ENCODE measurements at regions not wholly inside any gene's neighbourhood (a gene's known extent, or its start where the extent isn't known, plus 50 kb on each side); places are given as distances from the start of the nearest gene placed in this dataset.
"Not testable (repeated sequence)": the region's sequence is repeated elsewhere in the genome, so short reads cannot be mapped to it uniquely, and the experiment has no call there.

- DNase-seq, result no peak
These were observed 177.4 kb downstream of the SQOR start for GRCh38 chr15:45812200-45812599.

DNA sequence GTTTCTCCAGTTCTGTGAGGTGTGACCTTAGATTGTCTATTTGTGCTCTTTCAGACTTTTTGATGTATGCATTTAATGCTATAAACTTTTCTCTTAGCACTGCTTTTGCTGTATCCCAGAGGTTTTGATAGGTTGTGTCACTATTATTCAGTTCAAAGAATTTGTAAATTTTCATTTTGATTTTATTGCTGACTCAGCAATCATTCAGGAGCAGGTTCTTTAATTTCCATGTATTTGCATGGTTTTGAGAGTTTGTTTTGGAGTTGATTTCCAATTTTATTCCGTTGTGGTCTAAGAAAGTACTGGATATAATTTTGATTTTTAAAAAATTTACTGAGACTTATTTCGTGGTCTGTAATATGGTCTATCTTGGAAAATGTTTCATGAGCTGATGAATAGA, 182.7 kb downstream of the SQOR start:
- not testable (repeated sequence) for DNase-seq

GRCh38 chr15:45821390-45821789, 186.6 kb downstream of the SQOR start:
- DNase-seq, result no peak

DNA sequence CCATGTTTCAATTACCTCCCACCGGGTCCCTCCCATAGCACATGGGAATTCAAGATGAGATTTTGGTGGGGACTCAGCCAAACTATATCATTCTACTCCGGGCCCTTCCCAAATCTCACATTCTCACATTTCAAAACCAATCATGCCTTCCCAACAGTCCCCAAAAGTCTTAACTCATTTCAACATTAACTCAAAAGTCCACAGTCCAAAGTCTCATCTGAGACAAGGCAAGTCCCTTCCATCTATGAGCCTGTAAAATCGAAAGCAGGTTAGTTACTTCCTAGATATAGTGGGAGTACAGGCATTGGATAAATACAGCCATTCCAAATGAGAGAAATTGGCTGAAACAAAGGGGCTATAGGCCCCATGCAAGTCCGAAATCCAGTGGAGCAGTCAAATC, 188.1 kb downstream of the SQOR start:
- not testable (repeated sequence) for DNase-seq

- no peak for DNase-seq
These were observed 192.4 kb downstream of the SQOR start for GRCh38 chr15:45827275-45827674.

GRCh38 chr15:45827766-45828165, 192.9 kb downstream of the SQOR start:
- DNase-seq, result no peak

DNA sequence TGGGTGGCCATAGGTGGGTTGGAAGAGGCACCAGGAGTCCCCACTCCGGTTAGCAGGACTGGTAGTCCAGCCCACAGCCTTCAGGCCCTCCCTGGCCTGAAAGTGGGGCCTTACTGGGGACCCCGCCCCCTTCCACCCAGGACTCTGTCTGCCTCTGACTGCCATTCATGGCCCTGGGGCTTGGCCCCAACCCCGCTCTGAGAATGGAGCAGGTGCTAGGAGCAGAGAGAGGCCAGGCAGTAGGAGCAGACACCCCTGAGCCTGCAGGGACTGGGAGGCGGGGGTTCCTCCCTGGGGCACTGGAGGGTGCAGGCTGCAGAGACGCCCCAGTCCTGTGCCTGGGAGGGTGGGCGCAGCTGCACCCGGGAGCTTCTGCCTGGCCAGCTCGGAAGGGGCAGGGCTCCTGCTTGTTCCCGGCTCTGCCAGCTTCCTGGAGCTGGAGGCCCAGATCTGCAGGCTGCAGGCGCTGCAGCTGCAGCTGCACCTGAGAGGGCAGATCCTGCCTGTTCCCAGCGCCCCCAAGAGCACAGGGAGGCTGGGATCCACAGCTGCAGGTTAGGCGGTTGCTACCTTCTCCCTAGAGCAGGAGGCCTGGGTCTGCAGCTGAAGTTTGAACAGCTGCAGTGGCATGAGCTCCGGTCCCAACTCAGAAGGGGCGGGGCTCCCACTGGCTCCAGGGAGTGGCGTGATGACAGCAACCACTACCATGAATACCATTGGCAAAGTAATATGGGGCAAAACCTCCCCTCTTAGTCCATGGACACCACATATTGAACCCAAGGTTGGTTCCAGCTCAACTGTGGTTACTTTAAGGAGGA, 194.7 kb downstream of the SQOR start:
- no peak for DNase-seq

DNA sequence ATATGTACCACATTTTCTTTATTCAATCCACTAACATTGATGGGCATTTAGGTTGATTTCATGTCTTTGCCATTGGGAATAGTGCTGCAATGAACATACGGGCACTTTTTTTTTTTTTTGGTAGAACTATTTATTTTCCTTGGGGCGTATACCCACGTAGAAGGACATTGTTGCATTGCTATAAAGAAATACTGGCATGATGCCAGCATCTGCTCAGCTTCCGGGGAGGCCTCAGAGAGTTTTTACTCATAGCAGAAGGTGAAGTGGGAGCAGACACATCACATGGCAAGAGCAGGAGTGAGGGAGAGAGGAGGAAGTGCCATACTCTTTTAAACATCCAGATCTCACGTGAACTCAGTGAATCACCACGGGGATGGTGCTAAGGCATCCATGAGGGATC, 197.0 kb downstream of the SQOR start:
- no peak for DNase-seq

- no peak for DNase-seq
These were observed 199.8 kb downstream of the SQOR start for GRCh38 chr15:45834622-45835021.

DNA sequence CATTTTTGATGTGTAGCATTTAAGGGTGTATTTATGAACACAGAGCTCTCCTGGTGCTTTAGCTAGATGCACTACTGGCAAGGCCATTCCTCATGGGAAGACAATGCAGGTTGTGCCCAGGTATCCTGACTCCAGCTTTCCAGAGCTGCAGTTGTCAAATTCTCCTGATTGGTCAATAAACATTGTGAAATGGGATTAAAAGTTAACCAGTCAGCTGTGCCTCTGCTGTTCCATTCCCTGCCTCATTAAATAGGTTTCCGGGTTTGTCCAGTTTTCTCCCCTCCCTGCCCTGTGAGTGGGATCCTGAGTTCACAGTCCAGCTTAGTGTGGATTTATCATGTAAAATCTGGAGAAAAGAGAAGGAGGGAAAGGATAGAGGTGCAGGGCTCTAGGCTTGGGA, 207.3 kb downstream of the SQOR start:
- DNase-seq, result no peak

GRCh38 chr15:45847645-45848044, 212.8 kb downstream of the SQOR start:
- no peak for DNase-seq

GRCh38 chr15:45849136-45849535, 214.3 kb downstream of the SQOR start:
- DNase-seq, result no peak

GRCh38 chr15:45854455-45855202, 219.8 kb downstream of the SQOR start:
- DNase-seq, result no peak

DNA sequence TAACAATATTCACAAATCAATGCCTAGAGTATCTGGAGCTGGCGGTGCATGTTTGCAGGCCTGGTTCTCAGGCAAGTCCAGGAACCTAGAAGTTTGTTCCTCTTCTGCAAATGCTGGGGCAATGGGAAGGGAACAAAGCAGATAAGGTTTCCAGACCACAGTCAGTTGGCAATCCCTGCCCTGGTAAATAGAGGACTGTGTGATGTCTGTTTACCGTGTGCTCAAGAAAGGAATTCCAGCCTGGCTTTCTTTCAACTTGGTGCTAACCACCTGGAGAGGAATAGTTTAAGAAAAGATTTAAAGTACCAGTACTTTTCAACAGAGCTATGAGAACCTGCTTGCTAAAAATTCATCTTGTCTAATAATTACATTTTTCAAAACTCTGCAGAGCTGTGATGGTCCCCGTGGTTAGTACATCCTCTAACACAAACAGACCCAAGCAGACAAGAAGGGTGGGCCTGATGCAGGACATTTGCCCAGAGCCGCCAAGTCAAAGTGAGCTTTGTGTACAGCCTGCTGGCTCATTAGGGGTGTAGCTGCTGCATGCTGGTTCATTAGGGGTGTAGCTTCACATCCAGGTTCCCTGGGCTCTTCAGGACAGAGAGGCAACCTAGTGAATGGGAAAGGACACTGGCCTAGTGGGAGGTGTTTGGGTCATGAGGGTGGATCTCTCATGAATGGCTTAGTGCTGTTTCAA, 220.5 kb downstream of the SQOR start:
- no peak for DNase-seq

- no peak for DNase-seq
These were observed 221.2 kb downstream of the SQOR start for GRCh38 chr15:45855907-45856579.

- no peak for DNase-seq
These were observed 222.5 kb downstream of the SQOR start for GRCh38 chr15:45857291-45857690.

DNA sequence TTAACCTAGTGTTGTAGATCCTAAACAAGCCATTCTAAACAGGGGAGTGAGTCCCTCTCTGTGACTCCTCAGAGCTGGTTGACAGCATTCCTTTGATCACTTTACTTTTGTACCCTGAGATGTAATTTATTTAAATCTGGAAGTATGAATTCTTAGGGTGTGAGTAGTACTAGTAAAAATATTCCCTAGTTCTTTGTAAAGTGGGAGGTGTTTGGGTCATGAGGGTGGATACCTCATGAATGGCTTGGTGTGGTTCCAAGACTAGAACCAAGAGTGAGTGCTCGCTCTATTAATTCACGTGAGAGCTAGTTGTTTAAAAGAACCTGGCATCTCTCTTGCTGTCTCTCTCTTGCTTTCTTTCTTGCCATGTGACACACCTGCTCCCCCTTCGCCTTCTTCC, 223.7 kb downstream of the SQOR start:
- DNase-seq, result no peak

DNA sequence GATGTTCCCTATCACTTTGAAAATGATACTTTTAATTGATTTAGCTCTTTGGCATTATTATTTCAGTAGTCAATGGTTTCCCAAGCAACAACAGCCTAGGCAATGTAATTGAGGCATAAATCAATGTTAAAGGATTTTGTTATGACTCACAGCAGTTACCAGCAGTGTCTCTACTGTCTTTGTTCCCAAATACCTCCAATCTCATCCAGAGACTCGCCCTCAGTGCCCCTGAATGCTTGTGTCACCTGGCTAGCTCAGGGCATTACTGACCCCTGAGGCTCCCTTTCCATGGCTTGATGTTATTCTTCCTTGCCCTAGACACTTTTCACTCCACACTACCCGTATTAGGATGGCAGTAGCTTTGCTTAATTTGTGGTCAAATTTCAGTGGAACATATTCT, 227.2 kb downstream of the SQOR start:
- no peak for DNase-seq

GRCh38 chr15:45863881-45864580, 229.2 kb downstream of the SQOR start:
- DNase-seq, result no peak

- DNase-seq, result no peak
These were observed 231.8 kb downstream of the SQOR start for GRCh38 chr15:45866616-45867015.

GRCh38 chr15:45867281-45867680, 232.5 kb downstream of the SQOR start:
- no peak for DNase-seq

DNA sequence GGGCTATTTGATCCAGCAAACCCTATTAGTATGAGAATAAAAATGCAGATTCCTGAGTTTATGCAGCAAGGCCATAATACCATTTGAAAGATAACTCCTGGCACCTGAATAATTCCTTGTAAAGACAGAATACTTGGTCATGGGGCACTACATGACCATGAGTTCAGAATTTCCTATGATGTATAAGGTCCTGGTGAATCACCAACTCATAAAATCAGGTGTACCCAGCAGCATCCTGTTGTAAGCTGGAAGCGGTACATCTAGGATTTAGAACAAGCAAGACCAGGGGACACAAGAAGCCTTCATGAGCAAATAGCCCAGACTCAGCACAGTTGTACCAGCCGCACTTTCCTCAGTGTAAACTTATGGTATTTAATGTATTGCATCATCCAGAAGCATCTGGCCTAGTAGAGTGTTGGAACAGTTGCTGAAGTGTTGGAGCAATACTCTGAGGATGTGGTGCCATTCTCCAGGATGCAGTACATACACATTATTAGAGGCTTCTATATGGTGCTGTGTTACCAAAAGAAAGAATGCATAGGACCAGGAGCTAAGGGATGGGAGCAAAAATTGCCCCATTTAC, 233.4 kb downstream of the SQOR start:
- DNase-seq, result no peak
